ENCODE measurements at regions not wholly inside any gene's neighbourhood (a gene's known extent, or its start where the extent isn't known, plus 50 kb on each side); places are given as distances from the start of the nearest gene placed in this dataset.

DNA sequence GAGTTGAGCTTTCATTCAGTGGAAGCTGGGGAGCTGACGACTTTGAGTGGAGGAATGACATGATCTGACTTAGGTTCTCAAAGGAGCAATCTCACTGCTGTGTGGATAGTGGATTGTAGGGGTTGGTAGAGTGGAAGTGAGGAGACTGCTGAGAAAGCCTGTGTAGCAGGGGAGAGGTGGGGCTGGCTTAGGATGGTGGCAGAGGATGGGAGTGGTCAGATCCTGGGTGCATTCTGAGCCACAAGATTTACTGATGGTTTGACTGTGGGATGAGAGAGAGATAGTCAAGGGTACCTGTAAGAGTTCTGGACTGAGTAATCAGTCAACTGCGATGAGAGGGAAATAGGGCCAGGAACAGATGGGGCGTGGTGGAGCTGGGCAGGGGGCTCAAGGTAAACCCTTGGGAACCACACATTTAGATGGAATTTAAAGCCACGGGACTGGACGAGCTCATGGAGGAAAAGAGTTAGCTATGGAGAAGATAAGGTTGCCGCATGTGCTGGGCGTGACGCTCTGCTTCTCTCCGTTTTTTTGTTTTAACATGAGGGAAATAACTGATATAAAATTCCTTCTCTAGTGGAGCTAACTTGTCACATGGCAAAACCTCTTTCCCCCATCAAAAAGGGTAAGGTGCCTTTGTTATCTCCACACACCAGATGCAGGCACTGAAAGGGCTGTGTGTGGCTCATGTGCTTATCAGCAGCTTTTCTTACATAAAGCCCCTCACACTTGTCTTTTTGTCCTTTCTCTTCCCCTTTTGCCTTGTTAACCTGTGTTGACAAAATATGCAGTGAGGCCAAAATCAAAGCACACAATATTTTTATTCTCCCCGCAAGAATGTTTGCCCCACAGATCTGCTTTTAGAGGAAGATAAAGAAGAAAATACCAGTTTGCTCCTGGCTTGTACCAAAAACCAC is 379.8 kb downstream of the TSN start:
- no peak for DNase-seq

DNA sequence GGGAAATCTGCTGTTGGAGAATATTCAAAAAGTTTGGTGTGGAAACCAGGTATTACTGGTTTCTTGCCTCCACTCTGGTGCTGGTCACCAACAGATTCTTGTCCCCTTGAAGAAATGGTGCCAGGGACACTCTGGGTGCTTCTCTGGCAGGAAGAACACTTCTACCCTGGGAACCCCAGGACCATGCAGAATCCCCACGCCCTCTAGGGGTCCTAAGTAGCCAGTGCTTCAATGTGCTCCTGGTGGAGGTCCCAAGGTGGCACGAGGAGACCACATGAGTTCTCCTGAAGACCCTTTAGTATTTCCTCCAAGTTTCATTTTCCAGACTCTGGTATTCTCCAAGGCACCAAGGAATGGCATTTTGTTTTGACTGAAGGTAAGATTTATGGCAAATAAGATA is 380.6 kb downstream of the TSN start:
- no peak for DNase-seq

DNA sequence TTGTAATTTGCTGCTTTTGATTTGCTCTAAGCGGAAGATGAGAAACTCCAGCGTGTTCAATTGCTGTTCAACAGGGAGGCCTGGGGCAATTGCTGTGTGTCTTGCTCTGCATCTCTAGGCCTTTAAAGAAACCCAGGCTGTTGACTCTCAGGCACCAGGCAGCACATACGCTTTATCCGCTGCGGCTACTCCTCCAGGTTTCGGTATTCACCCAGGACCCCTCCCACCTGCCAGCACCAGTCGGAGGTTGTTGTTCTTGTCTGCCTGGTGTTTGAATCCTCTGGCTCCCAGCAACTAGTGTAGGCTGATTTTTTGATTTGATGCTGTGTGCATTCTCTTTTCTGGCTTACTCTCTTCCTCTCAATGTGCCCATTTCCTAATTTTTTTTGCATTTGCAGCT is 383.1 kb downstream of the TSN start:
- no peak for DNase-seq

DNA sequence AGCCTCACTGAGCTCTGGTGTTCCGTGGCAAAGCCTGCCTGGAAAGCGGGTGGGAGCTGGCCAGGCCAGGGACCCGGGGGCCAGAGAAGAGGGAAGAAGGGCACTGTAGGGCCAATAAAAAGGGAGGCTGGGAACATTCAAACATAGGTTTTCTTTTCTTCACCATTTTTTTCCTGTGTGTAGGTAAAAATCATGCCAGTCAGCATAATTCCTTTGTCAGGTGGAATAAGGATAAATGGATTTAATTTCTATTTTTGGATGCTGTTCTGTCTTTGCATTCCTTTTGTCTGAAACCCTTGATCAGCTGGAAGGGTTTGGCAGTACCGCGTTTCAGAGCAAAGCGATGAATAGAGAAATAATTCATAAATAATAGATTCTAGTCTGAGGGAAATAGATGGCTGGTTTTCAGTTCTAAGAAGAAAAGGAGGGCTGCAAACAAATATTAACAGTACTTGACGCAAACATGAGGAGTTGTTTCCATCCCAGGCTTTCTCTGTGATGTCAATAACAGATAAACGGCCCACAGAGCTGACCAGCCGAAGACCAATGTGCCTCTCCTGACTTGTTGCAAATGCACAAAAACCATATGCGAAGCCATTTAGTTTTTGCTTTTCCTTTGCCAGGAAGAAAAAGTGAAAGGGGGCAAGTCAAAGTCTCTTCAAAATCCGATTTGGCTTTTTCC is 384.4 kb downstream of the TSN start:
- no peak for DNase-seq

DNA sequence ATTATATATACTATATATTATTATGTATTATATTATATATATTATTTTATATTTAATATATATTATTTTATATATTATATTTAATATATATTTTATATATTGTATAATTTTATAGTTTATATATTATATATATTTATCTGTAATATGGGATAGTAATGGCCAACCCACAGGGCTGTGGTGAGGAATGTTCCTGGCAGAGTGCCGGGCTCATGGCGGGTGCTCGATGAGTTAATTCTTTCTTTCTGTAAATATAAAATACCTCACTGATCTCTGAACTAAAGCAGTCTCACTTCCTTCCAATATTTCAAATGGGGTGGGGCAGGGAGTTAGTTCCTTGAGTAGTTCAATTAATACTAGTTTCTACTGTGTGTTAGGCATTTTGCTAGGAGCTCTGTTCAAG is 389.4 kb downstream of the TSN start:
- DNase-seq, result no peak

DNA sequence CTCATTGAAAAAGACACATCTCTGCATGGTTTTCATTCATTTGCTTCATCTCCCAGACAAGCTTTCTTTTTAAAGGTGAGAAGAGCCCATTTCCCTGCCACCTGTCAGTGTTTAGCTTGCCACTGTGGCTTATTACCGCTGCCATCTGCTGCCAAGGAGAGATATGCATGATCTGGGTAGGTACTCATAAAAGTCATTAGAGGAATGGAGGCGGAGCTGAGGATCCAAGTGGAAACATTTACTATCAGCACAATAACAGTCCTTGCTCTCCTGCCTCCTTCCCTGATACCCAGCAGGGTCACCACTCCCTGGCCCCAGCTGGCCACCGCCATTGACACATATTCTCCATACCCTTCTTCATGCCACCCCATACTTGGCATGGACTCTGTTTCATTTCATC is 390.4 kb downstream of the TSN start:
- no peak for DNase-seq

DNA sequence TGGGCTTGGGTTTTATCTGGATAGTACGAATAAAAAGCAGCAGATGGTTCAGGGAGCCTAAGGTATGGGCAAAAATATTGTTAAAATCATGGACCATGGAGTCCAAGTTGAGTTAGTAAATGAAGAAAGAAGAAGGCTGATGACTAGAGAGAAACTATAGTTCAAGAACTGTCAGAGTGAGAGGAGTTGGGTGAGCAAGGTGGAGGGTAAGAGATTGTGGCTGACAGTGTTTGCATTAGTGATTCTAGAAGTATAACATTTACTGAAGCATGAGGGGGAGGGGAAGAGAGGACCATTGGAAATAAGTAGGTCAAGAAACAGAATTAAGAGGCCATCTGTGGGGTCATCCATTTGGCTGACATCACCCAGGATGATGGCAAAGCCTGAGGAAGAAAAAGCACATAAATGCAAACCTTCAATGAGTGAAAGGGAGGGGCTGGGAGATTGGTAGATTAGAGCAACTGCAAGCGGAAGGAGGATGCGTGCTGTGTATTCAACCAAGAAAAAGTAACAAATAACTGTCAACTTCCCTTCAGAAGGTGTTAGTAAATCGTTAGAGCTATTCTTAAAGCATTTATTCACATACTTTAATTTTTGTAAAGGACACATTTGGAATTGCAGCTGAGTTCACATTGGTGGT is 392.8 kb downstream of the TSN start:
- no peak for DNase-seq

DNA sequence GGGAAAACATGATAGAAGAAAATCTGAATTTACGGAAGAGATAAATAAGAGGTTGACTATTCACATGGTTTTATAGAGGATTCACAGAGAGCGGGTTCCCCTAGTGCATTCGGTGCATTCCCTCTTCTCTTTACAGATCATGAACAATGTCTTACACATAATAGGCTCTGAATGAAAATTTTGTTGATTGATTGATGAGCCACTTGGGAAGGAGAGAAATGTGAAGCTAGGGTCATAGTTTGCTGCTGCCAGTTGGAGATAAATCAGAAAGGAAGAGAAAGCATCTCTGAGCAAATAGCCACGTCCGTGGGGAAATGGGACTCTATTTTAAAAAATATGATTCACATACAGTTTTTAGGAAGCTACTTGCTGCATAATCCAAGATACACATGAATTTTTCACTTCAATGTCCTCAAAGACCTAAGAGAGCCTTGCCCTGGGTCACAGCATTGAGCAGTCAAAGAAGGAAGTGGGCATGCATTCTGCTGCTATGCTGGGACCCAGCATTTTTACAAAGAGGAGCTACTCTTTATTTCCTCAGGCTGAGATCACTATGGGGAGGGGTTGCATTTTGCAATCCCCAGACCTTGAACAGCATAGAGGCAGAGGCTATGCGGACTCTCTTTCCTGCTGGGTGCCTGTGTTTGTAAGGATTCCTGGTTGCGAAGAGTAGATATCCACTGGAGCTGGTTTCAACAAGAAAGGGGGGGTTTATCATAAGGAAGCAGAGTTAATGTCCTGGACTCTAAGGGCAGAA is 395.3 kb downstream of the TSN start:
- DNase-seq, result no peak

DNA sequence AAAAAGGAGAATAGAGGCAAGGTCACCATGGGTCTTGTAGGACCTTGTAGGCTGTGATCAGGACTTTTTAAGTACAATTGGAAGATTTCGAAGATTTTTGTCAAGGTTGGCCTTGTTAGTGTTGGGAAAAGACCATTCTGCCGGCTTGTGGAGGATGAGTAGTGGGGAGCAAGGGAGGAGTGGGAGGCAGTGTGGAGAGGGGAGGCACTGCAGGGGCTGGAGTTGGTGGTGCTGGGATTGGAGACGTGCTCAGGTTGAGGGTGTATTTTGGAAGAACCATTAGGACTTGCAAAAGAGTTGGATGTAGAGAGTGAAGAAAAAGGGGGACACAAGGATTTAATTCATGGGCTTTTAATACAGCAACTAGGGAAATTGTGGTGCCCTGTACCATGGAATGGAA is 397.1 kb downstream of the TSN start:
- DNase-seq, result no peak

DNA sequence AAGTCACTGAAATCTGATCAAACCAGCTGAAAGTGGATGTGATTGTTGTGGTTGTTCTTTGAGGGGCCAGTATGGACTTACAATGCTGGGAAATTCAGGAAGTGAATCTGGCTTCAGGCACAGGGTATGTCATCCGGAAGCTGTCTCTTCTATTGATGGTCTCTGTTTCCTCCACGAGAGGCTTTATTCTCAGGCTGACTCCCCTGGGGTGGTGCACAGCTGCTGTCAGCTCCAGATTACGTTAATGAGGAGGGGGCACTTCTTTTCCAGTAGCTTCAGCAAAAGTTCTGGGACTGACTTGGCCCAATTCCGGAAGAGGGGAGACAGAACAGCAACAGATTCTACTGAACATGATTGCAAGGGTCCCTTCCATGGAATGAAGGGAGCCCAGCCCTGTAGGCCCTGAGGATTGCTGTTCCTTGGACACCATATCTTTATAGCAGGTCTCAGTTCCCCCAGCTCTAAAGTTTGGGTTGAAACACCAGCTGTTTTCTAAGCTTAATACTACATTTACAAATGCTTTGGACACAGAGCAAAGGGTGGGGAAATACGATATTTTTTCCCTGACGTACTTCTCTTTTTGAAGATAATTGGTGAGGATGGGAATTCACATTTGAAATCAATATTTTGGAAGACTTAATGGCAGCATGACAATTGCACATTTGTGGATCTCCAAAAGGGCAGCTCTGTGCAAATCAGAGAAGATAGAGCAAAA is 400.9 kb downstream of the TSN start:
- DNase-seq, result no peak

DNA sequence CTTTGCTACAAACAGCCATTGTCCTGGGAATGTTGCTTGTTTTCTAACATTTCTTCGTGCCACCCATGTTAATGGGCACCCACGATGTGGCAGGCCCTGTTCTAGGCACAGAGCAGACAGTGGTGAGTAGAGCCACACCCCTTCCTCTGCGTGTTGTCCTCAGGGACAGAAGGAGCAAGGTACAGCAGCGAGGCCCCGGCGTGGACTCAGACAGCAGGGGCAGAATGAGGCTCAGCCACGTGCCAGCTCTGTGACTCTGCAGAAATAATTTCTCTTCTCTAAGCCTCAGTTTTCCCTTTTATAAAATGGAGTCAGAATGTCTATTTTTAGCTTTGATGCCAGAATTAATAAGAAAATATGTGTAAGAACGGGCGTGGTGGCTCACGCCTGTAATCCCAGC is 401.7 kb downstream of the TSN start:
- DNase-seq, result no peak

DNA sequence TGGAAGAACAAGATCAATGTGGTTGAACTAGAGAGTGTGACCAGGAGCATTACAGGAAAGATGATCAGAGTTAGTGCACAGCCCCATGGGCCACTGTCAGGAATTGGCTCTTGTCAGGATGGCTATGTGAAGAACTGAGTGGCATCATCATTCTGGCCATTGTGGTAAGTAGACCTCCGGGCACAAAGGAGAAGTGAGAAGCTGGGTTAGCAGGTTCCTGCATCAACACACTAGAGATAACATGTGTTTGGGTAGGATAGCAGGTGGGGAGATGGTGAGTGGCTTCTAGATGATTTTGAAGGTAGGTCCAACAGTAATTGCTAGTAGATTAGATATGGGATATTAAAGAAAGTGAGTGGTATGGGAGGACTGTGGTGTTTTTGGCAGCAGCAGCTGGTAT is 408.2 kb downstream of the TSN start:
- no peak for DNase-seq

DNA sequence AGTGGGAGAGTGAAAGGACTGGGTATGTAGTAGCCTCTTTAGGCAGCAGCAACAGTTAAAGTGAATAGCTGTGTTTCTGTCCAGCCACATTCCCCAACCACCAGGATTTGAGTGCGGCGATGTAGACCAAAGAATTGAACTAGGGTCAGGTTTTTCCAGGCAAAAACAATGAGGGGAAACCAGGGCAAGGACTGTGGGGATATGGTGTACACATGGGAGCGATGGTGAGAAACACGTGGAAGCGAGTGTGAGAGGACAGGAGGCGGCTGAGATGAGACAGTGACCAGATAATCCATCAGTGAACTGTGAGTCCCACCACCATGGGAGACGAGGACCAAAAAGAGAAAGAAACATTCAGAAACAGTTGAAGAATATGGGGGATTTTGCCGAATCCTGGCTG is 409.5 kb downstream of the TSN start:
- DNase-seq, result no peak

DNA sequence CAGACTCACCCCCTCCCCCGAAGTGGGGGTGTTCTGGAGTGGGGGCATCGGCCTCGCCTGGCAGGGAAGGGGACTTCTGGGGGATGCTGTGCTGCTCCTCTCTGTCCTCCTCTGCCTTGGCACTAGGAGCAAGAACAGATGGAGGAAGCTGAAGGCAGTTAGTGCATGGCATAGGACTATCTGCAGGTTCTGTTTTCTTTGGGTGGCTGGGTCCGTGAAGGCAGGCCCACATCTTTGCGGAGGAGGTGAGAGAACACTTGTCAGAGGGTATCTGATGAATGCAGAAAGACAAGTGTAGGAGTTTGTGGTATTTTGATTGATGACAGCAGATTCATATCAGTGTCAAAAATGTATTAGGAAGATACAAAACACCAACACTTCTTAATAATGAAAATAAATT is 411.4 kb downstream of the TSN start:
- DNase-seq, result no peak

DNA sequence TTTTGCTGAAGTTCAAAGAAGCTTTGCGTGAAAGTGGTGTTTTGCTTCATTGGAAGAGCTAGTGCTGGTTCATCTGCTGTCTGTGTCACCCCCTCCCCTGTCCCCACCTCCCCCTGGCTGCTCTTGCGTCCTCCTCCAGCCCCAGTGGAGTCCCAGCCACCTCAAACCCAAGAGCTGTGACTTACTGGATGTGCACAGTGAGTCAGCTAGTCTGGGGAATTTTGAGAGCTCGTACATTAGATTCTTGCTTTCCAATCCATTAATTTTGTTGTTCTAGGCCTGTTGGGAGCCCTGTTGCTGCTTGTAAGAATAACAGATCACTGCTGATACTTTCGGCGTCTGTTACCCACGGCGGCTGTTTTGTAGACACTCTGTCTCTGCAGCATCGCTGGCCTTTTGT is 412.1 kb downstream of the TSN start:
- DNase-seq, result no peak

DNA sequence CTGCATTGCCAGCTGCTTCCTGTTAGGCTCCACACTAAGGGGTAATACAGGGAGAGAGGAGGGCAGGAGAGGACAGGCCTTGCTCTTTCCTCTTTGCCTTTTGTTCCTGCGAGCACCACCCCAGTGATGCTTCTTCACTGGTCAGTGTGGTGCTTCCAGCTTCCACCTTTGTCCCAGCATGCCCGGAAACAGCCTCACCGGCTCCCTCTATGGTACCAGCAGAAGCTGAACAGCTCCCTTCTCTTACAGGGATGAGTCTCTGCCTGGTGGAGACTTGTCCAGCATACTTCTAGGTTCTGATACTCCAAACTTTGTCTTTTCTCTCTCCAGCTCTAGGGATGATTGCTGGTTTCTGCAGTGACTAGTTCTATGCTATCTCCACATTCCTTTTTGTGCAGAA is 413.3 kb downstream of the TSN start:
- no peak for DNase-seq

DNA sequence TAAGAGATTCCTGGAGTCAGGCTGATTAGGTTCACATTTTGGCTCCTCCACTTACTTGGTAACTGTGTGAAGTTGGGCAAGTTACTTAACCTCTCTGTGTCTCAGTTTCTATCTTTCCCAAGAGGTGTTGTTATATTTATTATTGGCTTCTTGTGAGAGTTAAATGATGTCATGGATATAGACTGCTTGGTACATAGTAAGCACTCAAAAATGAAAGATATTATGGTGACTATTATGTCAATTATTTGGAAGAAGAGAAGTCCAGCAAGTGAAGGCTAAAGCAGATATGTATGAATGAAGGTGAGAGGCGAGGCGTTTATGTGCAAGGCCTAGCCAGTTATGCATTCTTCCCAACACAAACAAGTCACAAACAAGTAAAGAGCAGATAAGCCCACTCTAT is 417.4 kb downstream of the TSN start:
- DNase-seq, result no peak

DNA sequence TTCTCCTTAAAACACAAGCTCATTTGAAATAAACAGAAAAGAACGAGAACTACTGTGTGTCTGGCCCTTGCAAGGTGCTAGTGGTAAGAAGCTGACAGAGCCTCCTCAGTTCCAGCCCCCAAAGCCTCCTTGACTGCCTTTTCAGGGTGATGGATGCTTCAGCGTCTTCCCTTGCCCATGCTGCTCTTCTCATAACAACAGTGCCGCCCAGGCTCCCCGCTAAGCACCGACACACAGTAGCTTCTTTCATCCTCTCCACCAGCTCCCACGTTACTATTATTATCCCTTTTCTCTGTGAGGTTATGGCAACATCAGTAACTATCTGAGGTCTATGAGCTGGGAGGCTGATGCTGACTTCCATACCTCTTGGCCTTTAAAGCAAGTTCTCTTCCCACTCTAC is 418.6 kb downstream of the TSN start:
- no peak for DNase-seq

DNA sequence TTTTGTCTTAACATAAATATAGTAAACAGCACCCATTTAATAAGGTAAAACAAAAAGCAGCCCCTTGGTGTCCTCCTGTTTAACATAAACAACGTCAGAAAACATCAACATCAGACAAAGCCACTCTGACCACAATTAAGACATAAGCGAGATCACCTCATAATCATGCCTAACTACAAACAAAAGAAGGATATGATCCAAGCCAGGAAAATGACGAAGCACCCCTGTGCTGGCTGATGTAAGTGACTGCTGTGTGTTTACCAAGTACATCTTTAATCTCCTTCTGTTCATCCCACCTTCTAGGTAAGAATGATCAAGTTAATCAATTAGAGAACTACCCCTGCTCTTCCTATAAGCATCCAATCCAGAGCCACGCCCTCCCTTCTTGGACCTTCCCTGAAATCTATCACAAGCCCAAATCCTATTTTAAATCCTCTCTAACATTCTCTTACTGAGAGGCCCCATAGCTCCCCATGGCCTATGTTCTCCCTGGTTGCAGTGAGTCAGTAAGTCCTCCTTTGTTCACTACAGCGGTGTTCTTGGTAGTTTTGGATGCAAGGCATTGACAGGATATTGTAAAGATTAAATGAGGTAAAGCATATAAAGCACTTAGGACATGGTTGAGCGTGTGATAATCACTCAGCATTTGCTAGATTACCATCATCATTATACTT is 424.2 kb downstream of the TSN start:
- DNase-seq, result no peak

DNA sequence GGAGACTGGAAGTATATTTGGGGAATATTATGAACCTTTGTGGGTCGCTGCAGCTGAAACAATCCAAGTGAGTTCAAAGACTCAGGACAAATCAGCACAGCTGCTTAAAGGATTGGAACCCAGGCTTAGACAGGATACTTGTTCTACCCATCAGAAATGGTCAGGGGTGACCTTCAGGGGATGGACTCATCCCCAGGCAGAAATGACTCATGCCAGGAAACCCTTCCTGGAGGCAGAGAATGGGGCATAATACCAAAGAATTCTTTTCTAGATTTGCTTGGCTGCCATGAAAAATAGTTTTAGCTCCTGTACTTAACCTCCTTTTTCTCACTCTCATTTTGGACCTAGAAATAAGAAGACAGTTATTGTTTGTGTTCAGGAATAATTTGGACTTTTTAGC is 425.5 kb downstream of the TSN start:
- DNase-seq, result no peak

DNA sequence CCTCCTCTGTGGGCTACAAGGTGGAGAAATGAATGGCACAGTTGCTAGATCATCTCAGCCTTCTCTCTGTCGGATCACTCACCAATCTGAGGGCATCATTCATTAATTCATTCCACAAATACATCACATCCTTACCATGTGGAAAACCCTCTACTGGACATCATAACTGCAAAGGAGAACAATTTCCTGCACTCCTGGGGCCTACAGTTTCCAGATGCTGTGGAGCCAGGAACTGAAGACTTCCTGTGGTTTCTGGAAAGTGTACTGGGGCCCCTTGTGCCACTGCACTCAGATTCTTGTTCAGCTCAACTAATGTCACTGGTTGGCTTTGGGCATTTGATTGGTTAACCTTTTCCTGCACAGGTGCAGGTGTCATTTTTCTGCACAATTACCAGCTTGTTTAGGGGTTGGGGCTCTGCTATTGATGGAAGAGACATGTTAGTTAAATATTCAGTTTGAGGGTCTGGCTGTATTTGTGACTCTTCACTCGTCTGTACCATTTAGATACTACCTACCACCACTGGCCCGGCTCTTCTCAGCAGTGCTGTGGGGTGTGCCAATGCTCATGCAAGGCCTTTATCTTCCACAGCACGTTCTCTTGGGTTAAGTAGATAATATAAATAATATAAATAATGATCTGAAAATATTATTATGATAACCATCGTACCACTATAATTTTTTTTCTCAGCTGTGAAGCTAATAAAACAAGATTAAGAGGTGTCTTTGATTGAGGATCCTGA is 427.3 kb downstream of the TSN start:
- DNase-seq, result no peak
